ENCODE measurements at regions not wholly inside any gene's neighbourhood (a gene's known extent, or its start where the extent isn't known, plus 50 kb on each side); places are given as distances from the start of the nearest gene placed in this dataset.

DNA sequence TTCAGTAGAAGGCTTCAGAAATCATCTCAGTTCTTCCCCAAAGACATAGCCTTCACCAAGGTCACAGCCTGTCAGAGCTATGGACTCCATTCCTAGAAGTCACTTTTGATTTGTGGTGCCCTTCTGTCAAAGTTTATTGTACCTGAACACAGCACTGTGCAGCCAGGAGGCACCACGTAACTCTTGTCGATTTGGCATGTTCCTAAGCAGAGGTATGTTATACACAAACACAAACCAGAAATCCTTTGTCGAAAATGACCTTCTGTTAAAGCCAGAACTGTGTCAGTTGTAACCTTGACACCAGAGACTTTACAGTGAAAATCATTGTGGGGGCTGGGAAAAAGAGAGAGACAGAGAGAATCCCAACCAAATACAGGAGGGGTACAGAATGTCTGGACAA, 62.6 kb upstream of the SGPP2 start:
- in situ Hi-C loops (cut with MboI; ENCODE audit: low sequenced_read_pairs) = no loop called here
- no peak overlapping the region for H3K18ac ChIP-seq (ENCODE audit: low read depth, low read length)
- BruUV-seq (replicated peaks) = no TSS peak
- H3K27me3 ChIP-seq (ENCODE audit: control insufficient read depth, insufficient read depth, low read length) = no peaks in the 10 kb centered on the region
- no peak overlapping the region for H2BK20ac ChIP-seq (ENCODE audit: low read depth, low read length)
- intact Hi-C loops (cut with micrococcal nuclease) = no loop called here
- H3K14ac ChIP-seq (replicated peaks; ENCODE audit: low read depth, low read length) = no peak overlapping the region
- H3K23ac ChIP-seq (ENCODE audit: low read depth, low read length) = no peak overlapping the region
- dilution Hi-C loops (cut with HindIII; ENCODE audit: low sequenced_read_pairs, unreplicated experiment) = no loop called here
- ChIA-PET POLR2A (ENCODE audit: unreplicated experiment) (no interaction called here), CTCF (no interaction called here)
- DNase-seq (no peak), ATAC-seq (ENCODE audit: low read depth) (no peak)
- no peaks in the 10 kb centered on the region for H3K9me1 ChIP-seq (ENCODE audit: insufficient read depth, low read length)
- H2AK9ac ChIP-seq (replicated peaks; ENCODE audit: low read depth, low read length, poor library complexity) = no peak overlapping the region
- no CpG with 5 or more reads among the region's 3 CpGs for WGBS, 2 experiments (ENCODE audit: extremely low coverage in 2 of 2, insufficient read length in 1 of 2)
- no peaks in the 10 kb centered on the region for H3K36me3 ChIP-seq (ENCODE audit: control insufficient read depth, insufficient read depth, low read length)
- H3K27ac ChIP-seq (ENCODE audit: insufficient read depth, low read length) = no peak overlapping the region
- no peak overlapping the region for H3K4ac ChIP-seq (ENCODE audit: low read depth, low read length)
- no peak overlapping the region for H3K4me3 ChIP-seq (ENCODE audit: insufficient read depth, low read depth, low read length)
- no peak overlapping the region for H3K4me2 ChIP-seq (ENCODE audit: low read depth, low read length)
- no peak overlapping the region for H2BK15ac ChIP-seq (ENCODE audit: low read depth, low read length)
- H2BK120ac ChIP-seq (ENCODE audit: low read depth, low read length) = no peak overlapping the region
- no peaks in the 10 kb centered on the region for H4K20me1 ChIP-seq (ENCODE audit: insufficient read depth, low read length)
- H4K5ac ChIP-seq (ENCODE audit: low read depth, low read length) = no peak overlapping the region
- no peak overlapping the region for H3K9ac ChIP-seq (ENCODE audit: low read depth, low read length)
- no peak overlapping the region for H2BK5ac ChIP-seq (ENCODE audit: low read depth, low read length, poor library complexity, severe bottlenecking)
- H3K79me1 ChIP-seq (ENCODE audit: low read depth in 1 of 2, low read length in 2 of 2) = no peaks in the 10 kb centered on the region
- no peak overlapping the region for H2AFZ ChIP-seq (replicated peaks; ENCODE audit: low read length, poor library complexity)
- no peak overlapping the region for H4K91ac ChIP-seq (ENCODE audit: insufficient read depth, low read depth, low read length)
- no peak overlapping the region for H2AK5ac ChIP-seq (ENCODE audit: low read depth, low read length)
- H3K56ac ChIP-seq (ENCODE audit: extremely low read depth, insufficient read depth, low read length) = no peak overlapping the region
- H3K4me1 ChIP-seq (ENCODE audit: control insufficient read depth, insufficient read depth, low read length) = no peaks in the 10 kb centered on the region
- no peak overlapping the region for H4K8ac ChIP-seq (ENCODE audit: low read depth in 2 of 2, low read length in 2 of 2)
- no peak for TF ChIP-seq FOS (IDR thresholded peaks at IDR 0.05; ENCODE audit: low read depth, low read length)
- TF ChIP-seq, protein P1, sequence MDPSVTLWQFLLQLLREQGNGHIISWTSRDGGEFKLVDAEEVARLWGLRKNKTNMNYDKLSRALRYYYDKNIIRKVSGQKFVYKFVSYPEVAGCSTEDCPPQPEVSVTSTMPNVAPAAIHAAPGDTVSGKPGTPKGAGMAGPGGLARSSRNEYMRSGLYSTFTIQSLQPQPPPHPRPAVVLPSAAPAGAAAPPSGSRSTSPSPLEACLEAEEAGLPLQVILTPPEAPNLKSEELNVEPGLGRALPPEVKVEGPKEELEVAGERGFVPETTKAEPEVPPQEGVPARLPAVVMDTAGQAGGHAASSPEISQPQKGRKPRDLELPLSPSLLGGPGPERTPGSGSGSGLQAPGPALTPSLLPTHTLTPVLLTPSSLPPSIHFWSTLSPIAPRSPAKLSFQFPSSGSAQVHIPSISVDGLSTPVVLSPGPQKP (IDR thresholded peaks at IDR 0.05; ENCODE audit: borderline replicate concordance, low read depth, low read length) = no peak
- TF ChIP-seq RCOR1 (IDR thresholded peaks at IDR 0.05; ENCODE audit: insufficient replicate concordance, low read length) = no peak
- no peak for TF ChIP-seq RFX5 (IDR thresholded peaks at IDR 0.05; ENCODE audit: low read depth, low read length)
- TF ChIP-seq MAFK (IDR thresholded peaks at IDR 0.05; ENCODE audit: low read depth, low read length) = no peak
- no peak for TF ChIP-seq MXI1 (IDR thresholded peaks at IDR 0.05; ENCODE audit: borderline replicate concordance, low read depth, low read length)
- TF ChIP-seq NFE2L2 (IDR thresholded peaks at IDR 0.05; ENCODE audit: low read depth, low read length) = no peak
- TF ChIP-seq RAD21 (IDR thresholded peaks at IDR 0.05; ENCODE audit: low read length) = no peak
- no peak for TF ChIP-seq CEBPB (IDR thresholded peaks at IDR 0.05; ENCODE audit: low read depth, low read length)
- H3K9me3 ChIP-seq (ENCODE audit: control insufficient read depth, insufficient read depth, low read length) = no peaks in the 10 kb centered on the region

Measured in IMR-90 (cell line).